GM12878 (cell line): ENCODE measurements at regions not wholly inside any gene's neighbourhood (a gene's known extent, or its start where the extent isn't known, plus 50 kb on each side); places are given as distances from the start of the nearest gene placed in this dataset.

Source experiments
- ATAC-seq: fragments of 200-7000 bp; cut with Tn5 transposase; 3 replicates; pipeline ENCODE4 v1.9.1; 2020; ENCODE audit warnings: mild to moderate bottlenecking, moderate library complexity
- BruUV-seq: library from RNA; stranded (reverse); fragments of 400-500 nt; replicated peaks from 2 replicates; lab custom pipeline; 2021; lab: Mats Ljungman, UMichigan
- CTCF ChIA-PET: fragments of 300-600 bp; sonication (Branson Sonifier 250); formaldehyde crosslinking; extraction: SDS; loops from one replicate; lab custom pipeline; 2021; ENCODE audit warnings: inconsistent platforms; lab: Yijun Ruan, JAX
- POLR2A ChIA-PET: fragments of 350-600 bp; formaldehyde crosslinking; extraction: SDS; loops from one replicate; lab custom pipeline; 2021; ENCODE audit warnings: inconsistent platforms; lab: Charles Lee
- RAD21 ChIA-PET: fragments of 300-600 bp; sonication (Branson Sonifier 250); formaldehyde crosslinking; loops from one replicate; lab custom pipeline; 2023; ENCODE audit warnings: antibody characterized with exemption; ENCODE audit not compliant: unreplicated experiment; lab: Charles Lee
- SMC1A ChIA-PET: fragments of 300-600 bp; sonication (Branson Sonifier 250); formaldehyde crosslinking; loops from one replicate; lab custom pipeline; 2023; ENCODE audit not compliant: unreplicated experiment, uncharacterized antibody; lab: Charles Lee
- DNase-seq: peaks from one replicate; pipeline ENCODE4 v3.0.0-alpha.2; 2011; ENCODE audit warnings: low read depth, low spot score
- FAIRE-seq: peaks from 3 replicates; lab custom pipeline; 2011; peaks lifted over from hg19 to GRCh38; lab: Jason Lieb, UNC
- H2AFZ ChIP-seq: 2 replicates; pipeline ENCODE4 v1.6.0; 2011; ENCODE audit warnings: low read depth, low read length, control low read depth; ENCODE audit not compliant: control insufficient read depth
- H3K27ac ChIP-seq: 2 replicates; pipeline ENCODE4 v1.5.1; 2011; ENCODE audit warnings: control low read depth; ENCODE audit not compliant: control insufficient read depth, insufficient read depth
- H3K27me3 ChIP-seq, 2 experiments: replicated peaks in 1 of 2; 2 replicates each; pipeline versions ENCODE4 v1.6.0 to v1.6.1; 2011; ENCODE audit warnings: low read length in 1 of 2; ENCODE audit not compliant: control insufficient read depth in 2 of 2, insufficient read depth in 2 of 2
- H3K36me3 ChIP-seq, 2 experiments: 2 replicates each; pipeline ENCODE4 v1.5.1; 2011; ENCODE audit warnings: low read length in 1 of 2; ENCODE audit not compliant: control insufficient read depth in 2 of 2, insufficient read depth in 2 of 2
- H3K4me1 ChIP-seq: 2 replicates; pipeline ENCODE4 v1.6.1; 2011; ENCODE audit warnings: mild to moderate bottlenecking, low read length, moderate library complexity, mixed read lengths; ENCODE audit not compliant: control insufficient read depth, insufficient read depth
- H3K4me2 ChIP-seq: 2 replicates; pipeline ENCODE4 v1.6.0; 2011; ENCODE audit warnings: control low read depth; ENCODE audit not compliant: control insufficient read depth, insufficient read depth
- H3K4me3 ChIP-seq: fragments of 200-600 bp; sonication (generic); 2 replicates; pipeline ENCODE4 v1.5.1; 2016
- H3K79me2 ChIP-seq: 2 replicates; pipeline ENCODE4 v1.6.0; 2011; ENCODE audit warnings: low read length; ENCODE audit not compliant: control insufficient read depth, insufficient read depth
- H3K9ac ChIP-seq: 2 replicates; pipeline ENCODE4 v1.8.0; 2011; ENCODE audit warnings: low read length, control low read depth, mixed read lengths; ENCODE audit not compliant: control insufficient read depth, insufficient read depth
- H3K9me3 ChIP-seq: replicated peaks from 3 replicates; pipeline ENCODE4 v1.5.1; 2011; ENCODE audit warnings: mild to moderate bottlenecking, low read length; ENCODE audit not compliant: control insufficient read depth, insufficient read depth
- H4K20me1 ChIP-seq: 2 replicates; pipeline ENCODE4 v1.6.0; 2011; ENCODE audit not compliant: control insufficient read depth, insufficient read depth
- CHD2 ChIP-seq: IDR thresholded peaks from 2 replicates; pipeline ENCODE4 v1.6.1; 2011; ENCODE audit warnings: low read depth, low read length, improper control_type of control experiment, borderline replicate concordance
- KAT2A ChIP-seq: conservative IDR thresholded peaks from 2 replicates; pipeline ENCODE4 v1.6.1; 2011; ENCODE audit warnings: low read depth, low read length; ENCODE audit not compliant: control insufficient read depth
- NBN ChIP-seq: fragments of 450-650 bp; IDR thresholded peaks from 2 replicates; pipeline ENCODE4 v1.6.1; 2016
- NFYA ChIP-seq: IDR thresholded peaks from 2 replicates; pipeline ENCODE4 v1.6.1; 2011; ENCODE audit warnings: low read depth, mild to moderate bottlenecking, low read length, improper control_type of control experiment, borderline replicate concordance
- RUNX3 ChIP-seq: IDR thresholded peaks from 2 replicates; pipeline ENCODE4 v1.6.1; 2012; ENCODE audit warnings: low read length, inconsistent platforms
- SMARCA5 ChIP-seq: fragments of 450-650 bp; IDR thresholded peaks from 2 replicates; pipeline ENCODE4 v1.6.1; 2017; ENCODE audit warnings: mild to moderate bottlenecking
- in situ Hi-C: fragments of 300-500 bp; cut with MboI; formaldehyde crosslinking; loops from 9 replicates; pipeline ENCODE4 v1.14.3; 2018; ENCODE audit warnings: mixed read lengths
- intact Hi-C: fragments of 100-400 bp; cut with micrococcal nuclease; formaldehyde crosslinking; loops from one replicate; pipeline ENCODE4 v1.14.2; 2022; ENCODE audit not compliant: unreplicated experiment
- TF ChIP-seq, protein P1 (sequence below): fragments of 450-650 bp; formaldehyde crosslinking; IDR thresholded peaks from 2 replicates; pipeline ENCODE4 v1.4.0; 2020; ENCODE audit warnings: mild to moderate bottlenecking, moderate library complexity

DNA sequence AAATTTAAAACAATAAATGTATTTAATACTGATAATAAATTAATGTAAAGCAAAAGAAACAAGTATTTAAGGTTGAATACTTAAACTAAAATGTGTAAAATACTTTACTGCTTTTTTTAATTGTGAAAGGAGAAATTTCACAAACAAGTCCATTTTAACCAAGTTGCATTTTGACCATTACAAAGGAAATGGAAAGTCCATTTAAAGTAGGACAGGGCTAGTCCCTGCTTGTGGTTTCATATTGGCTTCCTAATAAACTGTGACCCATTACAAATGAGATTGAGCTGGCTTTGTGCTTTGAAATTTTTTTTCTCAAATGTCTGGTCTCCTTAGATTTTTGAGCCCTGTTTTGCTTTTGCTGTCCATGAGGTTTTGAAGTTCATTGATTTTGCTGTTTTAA lies 527.6 kb downstream of the MAFB start:
- H3K9ac ChIP-seq, result no peak overlapping the region
- POLR2A ChIA-PET, result no interaction called here
- no peak overlapping the region for H3K4me2 ChIP-seq
- no peaks in the 10 kb centered on the region for H3K27me3 ChIP-seq
- TF ChIP-seq NBN, result no peak
- TF ChIP-seq NFYA, result no peak
- TF ChIP-seq RUNX3, result no peak
- no peak for TF ChIP-seq KAT2A
- TF ChIP-seq, protein P1, sequence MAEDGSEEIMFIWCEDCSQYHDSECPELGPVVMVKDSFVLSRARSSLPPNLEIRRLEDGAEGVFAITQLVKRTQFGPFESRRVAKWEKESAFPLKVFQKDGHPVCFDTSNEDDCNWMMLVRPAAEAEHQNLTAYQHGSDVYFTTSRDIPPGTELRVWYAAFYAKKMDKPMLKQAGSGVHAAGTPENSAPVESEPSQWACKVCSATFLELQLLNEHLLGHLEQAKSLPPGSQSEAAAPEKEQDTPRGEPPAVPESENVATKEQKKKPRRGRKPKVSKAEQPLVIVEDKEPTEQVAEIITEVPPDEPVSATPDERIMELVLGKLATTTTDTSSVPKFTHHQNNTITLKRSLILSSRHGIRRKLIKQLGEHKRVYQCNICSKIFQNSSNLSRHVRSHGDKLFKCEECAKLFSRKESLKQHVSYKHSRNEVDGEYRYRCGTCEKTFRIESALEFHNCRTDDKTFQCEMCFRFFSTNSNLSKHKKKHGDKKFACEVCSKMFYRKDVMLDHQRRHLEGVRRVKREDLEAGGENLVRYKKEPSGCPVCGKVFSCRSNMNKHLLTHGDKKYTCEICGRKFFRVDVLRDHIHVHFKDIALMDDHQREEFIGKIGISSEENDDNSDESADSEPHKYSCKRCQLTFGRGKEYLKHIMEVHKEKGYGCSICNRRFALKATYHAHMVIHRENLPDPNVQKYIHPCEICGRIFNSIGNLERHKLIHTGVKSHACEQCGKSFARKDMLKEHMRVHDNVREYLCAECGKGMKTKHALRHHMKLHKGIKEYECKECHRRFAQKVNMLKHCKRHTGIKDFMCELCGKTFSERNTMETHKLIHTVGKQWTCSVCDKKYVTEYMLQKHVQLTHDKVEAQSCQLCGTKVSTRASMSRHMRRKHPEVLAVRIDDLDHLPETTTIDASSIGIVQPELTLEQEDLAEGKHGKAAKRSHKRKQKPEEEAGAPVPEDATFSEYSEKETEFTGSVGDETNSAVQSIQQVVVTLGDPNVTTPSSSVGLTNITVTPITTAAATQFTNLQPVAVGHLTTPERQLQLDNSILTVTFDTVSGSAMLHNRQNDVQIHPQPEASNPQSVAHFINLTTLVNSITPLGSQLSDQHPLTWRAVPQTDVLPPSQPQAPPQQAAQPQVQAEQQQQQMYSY (CRISPR knock-in tag), result no peak
- no peak for TF ChIP-seq SMARCA5
- no peak for TF ChIP-seq CHD2
- TF ChIP-seq, all 136 proteins: peak for 0
- no peak for DNase-seq
- no TSS peak for BruUV-seq
- H3K79me2 ChIP-seq, result no peaks in the 10 kb centered on the region
- CTCF ChIA-PET, result interaction anchor here (1.9 kb wide), 1 partner anchor 89 kb away, joined by 9 read pairs; no protein-coding TSS in a partner anchor
- H3K27ac ChIP-seq, result no peak overlapping the region
- no peaks in the 10 kb centered on the region for H4K20me1 ChIP-seq
- FAIRE-seq, result no peak
- RAD21 ChIA-PET, result interaction anchor here (1.3 kb wide), 1 partner anchor 10 kb away, joined by 5 read pairs; no protein-coding TSS in a partner anchor
- H3K36me3 ChIP-seq, result no peaks in the 10 kb centered on the region
- in situ Hi-C loops, result no loop called here
- no peak for ATAC-seq
- no peak overlapping the region for H2AFZ ChIP-seq
- no peak overlapping the region for H3K4me3 ChIP-seq
- no peaks in the 10 kb centered on the region for H3K9me3 ChIP-seq
- SMC1A ChIA-PET, result interaction anchor here (0.6 to 1.1 kb wide), 3 partner anchors 14 to 77 kb away, joined by 3 read pairs; no protein-coding TSS in a partner anchor
- intact Hi-C loops, result no loop called here
- peaks cover 7% of the 10 kb centered on the region for H3K4me1 ChIP-seq
